Left cardiac atrium (tissue), 4 donors: ENCODE measurements at regions not wholly inside any gene's neighbourhood (a gene's known extent, or its start where the extent isn't known, plus 50 kb on each side); places are given as distances from the start of the nearest gene placed in this dataset.

Source experiments
- ATAC-seq, 2 donors: fragments of 200-7000 bp; cut with Tn5 transposase; one replicate each; pipeline ENCODE4 v1.9.1; 2020; ENCODE audit warnings: mild to moderate bottlenecking in 2 of 2, moderate library complexity in 2 of 2
- DNase-seq: peaks from one replicate; pipeline ENCODE4 v3.0.0-alpha.2; 2020
- intact Hi-C, 2 donors: fragments of 100-400 bp; cut with DNase I; formaldehyde crosslinking; loops; one replicate each; pipeline versions ENCODE4 v1.14.1 to v1.15.1; 2022 to 2023
- donor health status: DM: no; HTN: yes; CAD: no.
- donor health status: DM: no; HTN: yes; CAD: no; lungs with severe emphysema.
- donor health status: DM: yes; HTN: yes; CAD: no.
- donor health status: Dilated cardiomyopathy.

DNA sequence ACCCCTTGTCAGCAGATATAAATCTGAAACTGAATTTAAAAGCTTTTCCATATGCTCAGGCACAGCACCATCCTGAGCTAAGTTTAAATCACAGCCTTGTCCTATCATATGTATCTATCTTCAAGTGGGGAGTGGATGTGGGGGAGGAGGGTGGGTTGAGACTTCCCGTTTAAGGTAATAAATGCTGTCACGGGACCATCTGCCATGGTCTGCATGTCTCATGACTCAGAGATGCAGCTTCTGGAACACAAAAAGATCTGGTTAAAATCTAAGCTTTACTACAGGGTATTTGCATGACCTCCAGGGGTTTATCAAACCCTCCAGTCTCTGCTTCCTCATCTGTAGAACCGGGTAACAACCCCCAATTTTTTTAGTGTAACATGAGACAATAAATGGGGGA lies 377.7 kb upstream of the ST6GAL2 start:
- ATAC-seq (no peak), DNase-seq (no peak)
- intact Hi-C loops: no loop called here

DNA sequence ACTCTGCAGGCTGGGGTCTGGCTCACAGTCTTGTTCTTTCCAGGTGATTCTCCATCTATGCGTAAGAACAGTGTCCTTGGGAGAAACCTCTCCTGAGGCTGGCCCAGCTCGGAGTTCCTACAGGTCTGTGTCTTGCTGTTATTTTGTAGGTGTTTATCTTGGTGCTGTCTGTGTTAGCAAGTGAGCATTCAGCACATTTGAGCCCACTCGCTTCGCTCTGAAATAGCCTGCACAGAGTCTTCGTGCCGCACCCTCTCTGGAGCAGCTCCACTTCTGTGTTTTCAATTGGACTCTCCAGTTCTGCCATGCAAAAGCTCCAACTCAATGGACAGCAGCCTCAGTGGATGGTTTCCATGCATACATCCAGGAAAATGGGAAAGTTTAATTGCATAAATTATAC lies 378.2 kb upstream of the ST6GAL2 start:
- intact Hi-C loops: no loop called here
- DNase-seq: no peak
- no peak for ATAC-seq

DNA sequence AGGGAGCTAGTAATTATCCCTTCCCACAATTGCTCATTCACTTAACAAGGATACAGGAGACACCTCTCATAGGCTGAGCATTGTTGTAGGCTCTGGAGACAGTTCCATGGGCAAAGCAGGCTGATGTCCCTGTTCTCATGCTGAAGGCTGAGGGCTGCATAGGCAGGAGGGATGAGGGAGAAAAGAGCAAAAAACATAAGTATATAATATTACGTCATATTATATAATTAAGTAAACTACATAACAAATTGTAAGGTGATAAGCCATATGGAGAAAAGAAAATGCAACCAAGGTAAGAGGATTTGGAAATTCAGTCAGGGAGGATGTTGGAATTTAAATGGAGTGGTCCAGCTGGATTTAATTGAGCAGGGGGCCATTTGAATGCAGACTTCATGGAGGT lies 380.6 kb upstream of the ST6GAL2 start:
- ATAC-seq (no peak), DNase-seq (no peak)
- intact Hi-C loops: no loop called here

DNA sequence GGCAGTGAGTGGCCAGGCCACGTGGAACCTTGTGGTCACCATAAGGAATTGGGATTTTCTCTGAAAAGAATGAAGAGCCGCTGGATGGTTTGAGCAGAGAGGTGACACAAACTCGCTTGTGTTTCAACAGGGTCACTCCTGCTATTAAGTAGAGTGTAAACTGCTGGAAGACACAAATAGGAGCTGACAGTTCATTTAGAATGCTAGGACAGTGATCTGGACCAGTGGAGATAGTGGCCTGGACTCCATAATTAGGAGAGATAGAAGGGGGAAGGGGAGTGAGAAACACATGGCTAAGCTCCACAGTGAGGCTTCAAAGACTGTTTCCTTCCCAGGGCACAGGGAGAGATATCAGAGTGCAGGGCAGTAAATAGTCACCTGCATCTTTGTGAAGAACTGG lies 381.1 kb upstream of the ST6GAL2 start:
- DNase-seq: no peak
- intact Hi-C loops: no loop called here
- ATAC-seq: no peak

DNA sequence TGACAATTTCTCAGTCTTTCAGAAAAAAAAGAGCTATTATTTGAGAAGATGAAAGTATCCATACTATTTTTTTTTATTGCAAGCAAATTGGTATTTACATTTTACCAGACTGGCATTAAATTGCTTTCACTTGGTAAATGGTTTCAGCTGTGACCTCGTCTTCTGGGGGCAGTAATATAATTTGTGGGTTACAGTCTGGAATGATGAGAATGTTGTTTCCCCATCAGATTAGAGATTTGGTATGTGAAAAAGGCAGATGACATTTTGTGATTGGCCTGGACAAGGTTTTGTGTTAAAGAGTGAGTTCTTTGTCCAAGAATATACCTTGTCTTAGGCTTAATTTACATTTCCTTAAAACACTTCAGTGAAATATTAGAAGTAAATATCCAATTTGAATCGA lies 390.1 kb upstream of the ST6GAL2 start:
- ATAC-seq: no peak
- intact Hi-C loops: no loop called here
- no peak for DNase-seq

DNA sequence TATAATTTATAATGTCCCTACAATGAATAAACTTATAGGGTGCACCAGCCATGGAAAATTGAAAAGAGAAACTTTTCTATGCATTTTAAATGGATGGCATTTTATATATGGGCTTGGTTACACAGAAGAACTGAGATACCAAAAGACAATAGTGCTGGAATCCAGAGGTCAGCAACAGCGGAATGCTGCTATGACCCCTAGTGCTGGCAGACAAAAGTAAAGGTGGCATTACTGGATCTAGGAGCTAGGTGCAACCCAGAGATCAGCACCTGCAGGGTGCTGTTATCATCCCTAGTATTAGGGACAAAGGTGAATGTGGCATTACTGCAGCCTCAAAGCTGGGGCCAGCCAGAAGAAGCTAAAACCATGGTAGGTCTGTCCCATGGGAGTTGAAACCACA lies 392.7 kb upstream of the ST6GAL2 start:
- DNase-seq: no peak
- ATAC-seq: no peak
- intact Hi-C loops: no loop called here

DNA sequence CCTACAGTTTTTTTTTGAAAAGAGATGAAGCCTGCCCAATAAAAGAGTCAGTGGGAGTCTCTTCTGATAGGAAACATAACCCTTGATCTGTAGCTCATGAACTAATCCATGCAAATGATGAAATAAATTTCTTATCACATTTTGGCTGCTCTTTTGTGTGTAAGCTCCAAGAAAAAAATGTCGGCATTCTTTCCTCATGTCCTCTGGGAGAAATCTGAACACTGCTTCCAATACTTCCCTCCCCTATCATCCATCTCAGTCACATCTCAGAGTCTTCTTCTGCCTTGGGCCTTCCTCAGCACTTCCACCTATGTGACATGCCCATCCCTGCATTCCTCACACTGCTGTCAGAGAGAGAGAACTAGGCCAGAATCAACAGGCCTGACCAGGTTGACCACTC lies 395.7 kb upstream of the ST6GAL2 start:
- intact Hi-C loops: no loop called here
- no peak for DNase-seq
- ATAC-seq: peak; percentile 54 to 56

DNA sequence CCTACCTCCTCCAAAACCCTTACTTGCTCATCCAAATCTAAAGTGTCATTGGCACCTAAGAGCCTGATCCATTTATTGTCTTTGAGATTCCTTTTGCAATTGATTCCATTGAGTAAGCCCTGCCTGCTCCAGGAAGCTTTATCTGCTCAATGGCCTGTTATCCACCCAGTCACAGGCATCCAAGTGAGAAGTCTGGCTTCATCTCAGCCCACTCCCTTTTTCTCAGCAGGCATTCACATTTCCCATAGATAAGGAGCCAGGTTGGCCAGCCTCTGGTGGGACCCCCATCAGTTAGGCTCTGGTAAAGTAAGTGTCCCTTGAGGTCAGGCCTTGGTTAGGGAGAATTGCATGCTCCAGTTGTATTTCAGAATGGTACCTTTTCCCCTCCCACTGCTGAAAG lies 396.2 kb upstream of the ST6GAL2 start:
- DNase-seq: no peak

DNA sequence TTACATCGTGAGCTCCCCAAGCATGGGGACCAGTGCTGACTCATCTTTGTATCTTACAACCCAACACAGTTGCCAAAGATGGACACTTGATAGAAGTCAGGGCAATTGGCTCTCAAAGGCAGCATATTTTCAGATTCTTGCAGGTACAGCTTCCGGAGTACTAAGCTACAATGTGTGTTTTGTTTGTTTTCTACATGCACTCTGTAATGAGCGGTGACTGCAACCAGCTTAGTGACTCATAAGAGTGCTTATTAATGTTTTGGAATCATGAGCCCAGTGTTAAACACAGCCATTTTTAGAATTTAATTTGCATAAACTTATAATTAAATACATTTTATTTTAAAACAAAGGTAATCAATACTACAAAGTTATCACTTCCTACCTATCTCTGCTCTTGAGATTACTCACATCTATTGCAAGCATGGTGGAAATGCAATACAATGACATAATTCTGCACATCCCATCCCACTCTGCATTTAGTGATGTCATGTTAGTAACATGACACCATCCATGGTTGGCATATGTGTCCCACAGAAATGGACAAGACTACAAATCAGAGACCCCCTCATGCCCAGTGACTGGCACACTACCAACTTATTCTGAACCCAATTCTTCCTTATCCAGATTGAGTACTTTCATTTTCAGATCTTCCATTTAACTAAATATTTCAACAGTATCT lies 399.8 kb upstream of the ST6GAL2 start:
- intact Hi-C loops: no loop called here
- DNase-seq: no peak
- no peak for ATAC-seq

More for the DNA sequence above, 396.2 kb upstream of the ST6GAL2 start:
- peak; percentile 11 to 22 for ATAC-seq
- intact Hi-C loops: no loop called here

DNA sequence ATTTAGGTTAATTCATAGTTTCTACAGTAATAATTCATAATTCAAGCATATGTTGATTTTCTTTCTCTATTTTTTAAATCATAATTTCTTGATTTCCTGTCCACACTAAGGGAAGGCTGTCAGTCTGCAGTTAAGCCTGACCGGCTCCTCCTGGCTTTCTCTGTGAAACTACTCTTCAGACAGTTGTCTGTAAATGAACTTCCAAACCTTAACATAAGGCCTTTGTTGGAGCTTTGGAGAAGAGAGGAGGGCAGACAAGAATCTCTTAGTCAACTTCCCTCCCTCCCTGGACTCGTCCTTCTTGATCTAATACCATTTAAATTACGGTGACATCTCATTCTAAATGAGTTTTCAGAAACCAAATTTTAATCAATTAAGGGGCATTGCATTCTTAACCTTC lies 404.1 kb upstream of the ST6GAL2 start:
- intact Hi-C loops: no loop called here
- DNase-seq (no peak), ATAC-seq (no peak)

DNA sequence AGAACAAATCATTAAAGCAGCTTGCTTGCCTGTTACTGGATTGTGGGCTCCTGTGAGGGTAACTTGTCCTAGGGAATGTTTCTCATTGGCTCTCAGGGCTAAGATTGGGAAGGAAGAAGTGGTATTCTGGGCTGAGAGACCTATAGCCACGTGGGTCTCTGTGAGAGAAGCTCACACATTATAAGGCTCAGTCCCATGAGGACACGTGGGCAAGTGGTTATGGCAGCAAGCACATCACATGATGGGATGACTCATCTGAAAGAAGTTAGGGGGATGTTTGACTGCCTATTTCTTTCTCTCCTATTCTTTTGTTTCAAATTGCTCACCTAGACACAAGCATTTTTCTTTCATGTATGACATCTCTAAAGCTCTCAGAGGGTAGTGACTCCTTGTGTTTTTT lies 418.0 kb upstream of the ST6GAL2 start:
- DNase-seq (no peak), ATAC-seq (no peak)
- intact Hi-C loops: no loop called here

DNA sequence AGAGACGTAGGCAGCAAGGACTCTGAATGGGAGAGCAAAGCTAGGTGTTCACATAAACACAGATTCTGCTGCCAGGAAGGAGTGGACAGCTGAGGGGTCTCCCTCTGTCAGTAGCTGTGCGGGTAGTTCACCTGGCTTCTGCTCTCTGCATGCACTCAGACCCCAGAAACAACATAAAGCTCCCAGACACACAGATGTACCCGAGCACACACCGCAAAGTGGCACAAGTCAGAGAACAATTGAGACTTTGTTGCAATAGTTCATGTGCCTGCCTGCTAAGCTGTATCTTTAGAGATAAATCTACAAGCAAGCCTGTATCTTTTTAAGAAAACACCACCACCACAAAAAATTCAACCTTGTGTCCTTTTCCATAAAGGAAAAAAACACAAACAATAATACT lies 420.0 kb upstream of the ST6GAL2 start:
- intact Hi-C loops: no loop called here
- no peak for DNase-seq
- ATAC-seq: no peak

DNA sequence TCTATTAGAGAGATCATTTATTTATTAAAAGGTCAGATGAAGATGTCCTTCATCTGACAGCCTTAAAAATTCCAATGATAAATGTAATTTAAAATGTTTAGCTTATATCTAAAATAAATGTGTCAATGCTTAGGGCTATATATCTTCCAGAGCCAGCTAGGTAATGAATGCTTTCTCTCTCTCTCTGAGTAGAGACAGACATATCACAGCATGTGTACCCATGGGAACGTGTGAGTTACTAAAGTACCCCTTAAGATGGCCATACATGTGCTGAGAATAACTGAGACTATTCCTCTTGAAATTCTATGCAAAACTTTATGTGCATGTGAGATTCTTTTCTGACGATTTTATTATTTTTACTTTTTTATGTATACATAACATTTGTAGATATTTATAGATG lies 420.9 kb upstream of the ST6GAL2 start:
- no peak for ATAC-seq
- DNase-seq: no peak
- intact Hi-C loops: no loop called here

DNA sequence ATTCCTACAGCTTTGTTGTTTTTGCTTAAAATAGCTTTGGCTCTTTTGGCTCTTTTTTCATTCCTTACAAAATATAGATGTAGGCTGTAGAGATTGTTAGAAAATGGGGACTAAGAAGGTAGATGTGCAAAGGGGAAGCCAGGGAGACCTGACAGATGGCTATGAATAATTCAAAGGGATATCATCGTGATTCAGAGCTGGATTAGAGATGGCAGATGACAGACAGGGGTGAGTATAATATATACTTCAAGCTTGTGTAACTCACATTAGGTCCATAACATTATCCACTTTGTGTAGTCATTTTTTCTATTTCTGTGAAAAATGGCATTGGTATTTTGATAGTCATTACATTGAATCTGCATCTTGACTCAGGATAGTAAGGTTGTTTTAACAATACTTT lies 422.9 kb upstream of the ST6GAL2 start:
- DNase-seq (no peak), ATAC-seq (no peak)
- intact Hi-C loops: no loop called here

DNA sequence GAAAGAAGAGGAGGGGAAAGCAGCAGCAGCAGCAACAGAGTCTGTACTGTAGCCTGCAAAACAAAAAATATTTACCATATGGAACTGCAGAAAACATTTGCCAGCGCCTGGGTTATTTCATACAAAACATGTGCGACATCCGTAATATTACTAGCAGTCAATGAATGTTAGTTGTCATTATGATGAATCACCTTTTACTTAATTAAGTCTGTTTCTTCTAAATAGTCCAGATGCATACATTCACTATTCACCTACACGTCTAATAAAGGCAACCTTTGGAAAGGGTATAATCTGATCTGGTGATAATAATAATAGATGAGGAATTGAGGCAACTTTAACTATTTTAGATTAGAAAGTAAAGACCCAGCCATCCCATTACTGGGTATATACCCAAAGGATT lies 426.3 kb upstream of the ST6GAL2 start:
- intact Hi-C loops: no loop called here
- no peak for ATAC-seq
- DNase-seq: no peak

DNA sequence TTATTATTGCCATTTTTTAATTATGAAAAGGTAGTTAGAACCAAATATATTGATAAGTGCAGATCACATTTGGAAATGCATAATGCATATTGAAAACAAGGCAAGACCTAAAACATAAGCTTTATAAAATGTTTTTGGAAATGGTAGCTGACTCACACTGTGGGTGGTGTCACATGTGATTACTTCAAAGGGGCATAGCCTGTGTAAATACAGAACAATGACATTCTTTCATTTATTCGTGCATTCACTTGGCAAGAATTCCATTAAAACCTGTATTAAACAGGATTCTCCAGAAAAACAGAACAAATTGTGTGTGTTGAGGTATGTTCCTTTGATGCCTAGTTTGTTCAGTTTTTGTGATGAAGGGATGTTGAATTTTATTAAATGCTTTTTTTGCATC lies 427.3 kb upstream of the ST6GAL2 start:
- intact Hi-C loops: no loop called here
- DNase-seq: no peak
- no peak for ATAC-seq

DNA sequence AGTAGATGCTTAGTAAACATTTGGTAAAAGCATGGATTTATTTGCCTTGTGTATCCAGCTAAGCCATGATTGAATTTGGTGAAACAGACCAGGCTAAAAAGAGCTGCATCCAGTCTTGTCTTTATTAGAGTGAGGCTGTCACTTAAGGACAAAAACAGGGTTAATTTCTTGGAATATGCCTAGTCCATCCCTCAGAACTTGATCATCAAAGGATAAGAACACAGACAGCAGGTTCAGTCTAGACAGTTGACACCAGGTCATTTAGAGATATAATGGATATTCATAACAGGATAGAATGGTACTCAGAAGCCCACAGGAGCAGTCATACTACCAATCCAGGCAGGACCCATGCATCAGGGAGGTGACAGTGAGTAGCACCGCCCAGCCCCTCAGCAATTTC lies 434.9 kb upstream of the ST6GAL2 start:
- no peak for DNase-seq
- no peak for ATAC-seq
- intact Hi-C loops: no loop called here

DNA sequence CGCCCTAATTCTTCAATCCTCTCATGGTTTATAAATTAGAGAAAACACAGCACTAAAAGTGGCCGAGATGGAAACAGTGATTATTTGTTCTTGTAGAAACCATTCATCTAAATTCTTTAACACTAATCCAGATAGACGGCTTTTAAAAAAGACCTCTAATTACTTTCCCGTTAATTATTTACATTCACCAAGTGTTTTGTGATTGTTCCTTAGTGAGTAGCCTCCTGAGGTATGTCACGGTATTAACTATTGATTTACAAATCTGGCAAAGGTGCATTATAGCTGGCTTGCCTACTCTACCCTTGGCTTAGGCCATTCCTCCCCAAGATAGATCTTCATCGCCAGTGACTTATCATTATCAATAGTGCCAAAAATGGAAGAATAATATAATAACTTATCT lies 436.4 kb upstream of the ST6GAL2 start:
- intact Hi-C loops: no loop called here
- DNase-seq (no peak), ATAC-seq (no peak)

DNA sequence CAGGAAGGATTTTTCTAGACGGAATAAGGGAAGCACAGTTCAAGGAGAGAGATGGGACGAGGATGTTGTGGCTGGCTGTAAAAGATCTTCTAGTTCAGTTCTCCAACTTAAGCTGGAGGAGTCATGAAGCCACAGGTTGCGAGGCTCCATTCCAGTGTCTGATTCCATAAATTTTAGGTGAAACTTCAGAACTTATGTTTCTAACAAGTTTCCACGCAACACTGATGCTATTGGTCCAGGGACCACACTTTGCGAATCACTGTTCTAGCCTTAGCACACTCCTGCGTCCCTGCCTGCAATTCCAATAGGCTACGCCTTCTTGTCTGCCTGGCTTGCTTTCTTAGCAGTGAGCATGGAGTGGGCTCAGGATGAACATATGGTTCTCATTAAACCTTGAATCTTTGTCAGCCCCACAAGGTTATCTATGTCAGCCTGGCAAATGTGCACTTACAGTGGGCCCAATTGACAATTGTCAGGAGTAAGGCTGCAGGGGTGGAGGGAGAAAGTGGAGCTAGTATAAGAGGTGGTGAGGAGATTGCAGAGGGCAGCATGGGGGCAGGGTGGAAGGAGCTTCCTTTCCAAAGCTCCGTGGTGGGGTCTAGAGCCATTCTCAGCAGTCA lies 438.1 kb upstream of the ST6GAL2 start:
- DNase-seq (no peak), ATAC-seq (no peak)
- intact Hi-C loops: no loop called here

DNA sequence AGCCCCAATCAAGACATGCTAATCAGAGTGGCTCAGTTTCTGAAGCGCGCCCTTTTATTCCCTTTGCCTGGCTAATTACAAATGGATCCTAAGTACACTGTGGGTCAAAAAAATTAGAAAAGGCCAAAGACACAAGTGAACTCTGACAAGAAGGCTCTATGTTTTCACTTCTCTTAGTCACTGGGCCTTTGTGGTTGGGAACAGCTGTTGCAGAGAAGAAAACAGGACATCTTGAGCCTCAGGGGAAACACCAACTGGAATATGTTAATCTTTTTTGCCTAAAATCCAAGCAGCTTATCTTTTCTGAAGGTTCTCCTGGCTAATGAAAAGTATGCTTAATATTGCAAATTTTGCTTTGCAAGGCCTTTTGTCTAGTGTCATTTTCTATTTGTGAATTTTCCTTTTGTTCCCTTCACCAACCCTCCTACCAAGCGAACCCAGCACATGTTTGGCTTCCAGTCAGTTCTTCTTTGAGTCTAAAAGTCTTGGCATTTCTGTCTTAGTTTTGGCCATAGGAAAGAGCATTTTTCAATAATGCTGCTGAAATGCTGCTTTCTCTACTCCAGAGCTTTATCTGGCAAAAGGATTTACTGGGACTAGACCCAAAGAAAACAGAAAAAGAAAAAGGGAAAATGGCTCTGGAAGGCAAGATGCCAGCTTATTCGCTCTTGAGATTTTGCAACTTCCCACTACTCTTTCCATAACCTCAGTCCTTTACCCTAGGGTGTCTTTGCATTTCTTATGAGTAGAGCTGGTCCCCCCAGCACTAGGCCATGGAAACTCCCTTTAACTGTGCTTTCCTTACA lies 440.2 kb upstream of the ST6GAL2 start:
- ATAC-seq: peak; percentile 88
- DNase-seq: peak; percentile 31
- intact Hi-C loops: no loop called here

DNA sequence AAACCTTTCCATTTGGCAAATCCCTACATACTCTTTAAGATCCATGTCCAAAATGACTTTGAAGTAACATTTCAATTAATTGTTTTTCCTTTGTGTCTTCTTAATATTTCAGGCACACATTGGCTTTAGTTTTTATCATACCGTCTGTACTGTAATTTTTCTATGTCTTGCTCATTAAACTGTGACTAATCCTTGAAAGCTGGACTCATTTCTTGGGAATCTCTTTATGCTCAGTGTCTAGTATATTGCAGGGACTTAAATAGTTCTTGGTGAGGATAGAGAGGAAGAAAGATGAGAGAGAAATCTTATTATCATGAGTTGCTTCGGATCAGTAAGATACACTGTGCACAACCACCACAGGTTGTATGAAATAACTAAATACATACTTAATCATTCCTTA lies 448.3 kb upstream of the ST6GAL2 start:
- intact Hi-C loops: no loop called here
- DNase-seq (no peak), ATAC-seq (no peak)
